H1 (cell line): ENCODE measurements at regions not wholly inside any gene's neighbourhood (a gene's known extent, or its start where the extent isn't known, plus 50 kb on each side); places are given as distances from the start of the nearest gene placed in this dataset.

Experiments
- CHD1 ChIP-seq: IDR thresholded peaks from 2 replicates; pipeline ENCODE4 v1.6.1; 2012; ENCODE audit warnings: low read depth, low read length, improper control_type of control experiment
- POLR2AphosphoS5 ChIP-seq: IDR thresholded peaks from 2 replicates; pipeline ENCODE4 v1.6.1; 2011; ENCODE audit warnings: low read depth, low read length

- TF ChIP-seq CHD1 (no peak), POLR2AphosphoS5 (no peak)
These were observed 462.0 kb upstream of the SYT1 start for GRCh38 chr12:78402366-78403134.
